NT2/D1 (cell line): ENCODE measurements at regions not wholly inside any gene's neighbourhood (a gene's known extent, or its start where the extent isn't known, plus 50 kb on each side); places are given as distances from the start of the nearest gene placed in this dataset.

Source experiments
- SUZ12 ChIP-seq: IDR thresholded peaks from 2 replicates; pipeline ENCODE4 v1.6.1; 2011; ENCODE audit not compliant: insufficient read length, insufficient read depth; ENCODE audit errors: extremely low read depth
- YY1 ChIP-seq: IDR thresholded peaks from 2 replicates; pipeline ENCODE4 v1.6.1; 2011; ENCODE audit not compliant: insufficient read length, insufficient read depth
- ZNF274 ChIP-seq: IDR thresholded peaks from 2 replicates; pipeline ENCODE4 v1.6.1; 2011; ENCODE audit warnings: mild to moderate bottlenecking, low read depth, low read length

- TF ChIP-seq ZNF274 (no peak), YY1 (no peak), SUZ12 (no peak)
Observed at GRCh38 chr6:163655217-163656121, 241.0 kb downstream of the QKI start.
